Mesenchymal stem cell (in vitro differentiated cells and primary cell): ENCODE measurements at regions not wholly inside any gene's neighbourhood (a gene's known extent, or its start where the extent isn't known, plus 50 kb on each side); places are given as distances from the start of the nearest gene placed in this dataset.

Source experiments
- DNase-seq: peaks from one replicate; pipeline ENCODE4 v3.0.0-alpha.2; 2013
- H2AFZ ChIP-seq: one replicate; pipeline ENCODE4 v1.6.1; 2013; ENCODE audit warnings: low read depth, mild to moderate bottlenecking, control low read depth, inconsistent platforms, low read length, moderate library complexity
- H2AK5ac ChIP-seq: 2 replicates; pipeline ENCODE4 v1.6.1; 2013; ENCODE audit warnings: low read length, moderate library complexity, mild to moderate bottlenecking, inconsistent platforms; ENCODE audit not compliant: severe bottlenecking
- H2BK120ac ChIP-seq: one replicate; pipeline ENCODE4 v1.6.1; 2013; ENCODE audit warnings: low read depth, mild to moderate bottlenecking, inconsistent platforms, low read length, moderate library complexity
- H2BK12ac ChIP-seq, 2 experiments: one replicate each; pipeline ENCODE4 v1.6.1; 2013; ENCODE audit warnings: inconsistent platforms in 2 of 2, low read length in 2 of 2, mild to moderate bottlenecking in 2 of 2, moderate library complexity in 2 of 2, control low read depth in 1 of 2
- H2BK15ac ChIP-seq: one replicate; pipeline ENCODE4 v1.6.1; 2013; ENCODE audit warnings: mild to moderate bottlenecking, low read depth, inconsistent platforms; ENCODE audit not compliant: poor library complexity, severe bottlenecking
- H2BK5ac ChIP-seq: 2 replicates; pipeline ENCODE4 v1.6.1; 2013; ENCODE audit warnings: low read depth, mild to moderate bottlenecking, low read length, control low read depth, inconsistent platforms; ENCODE audit not compliant: poor library complexity, severe bottlenecking
- H3K14ac ChIP-seq, 2 experiments: one replicate each; pipeline ENCODE4 v1.6.1; 2013; ENCODE audit warnings: inconsistent platforms in 2 of 2, low read length in 2 of 2, control low read depth in 1 of 2, mild to moderate bottlenecking in 1 of 2, moderate library complexity in 1 of 2
- H3K18ac ChIP-seq, 2 experiments: one replicate each; pipeline ENCODE4 v1.6.1; 2013; ENCODE audit warnings: inconsistent platforms in 2 of 2, low read length in 2 of 2, control low read depth in 1 of 2, low read depth in 1 of 2, mild to moderate bottlenecking in 1 of 2
- H3K23ac ChIP-seq, 2 experiments: one replicate each; pipeline ENCODE4 v1.6.1; 2013; ENCODE audit warnings: inconsistent platforms in 2 of 2, low read length in 2 of 2, mild to moderate bottlenecking in 2 of 2, moderate library complexity in 2 of 2, control low read depth in 1 of 2
- H3K27ac ChIP-seq: 2 replicates; pipeline ENCODE4 v1.5.1; 2013; ENCODE audit warnings: mild to moderate bottlenecking, moderate library complexity, low read length, control low read depth, inconsistent platforms; ENCODE audit not compliant: poor library complexity, severe bottlenecking
- H3K27me3 ChIP-seq, 2 experiments: 2 replicates each; pipeline versions ENCODE4 v1.6.1 to v1.7.0; 2013; ENCODE audit warnings: low read length in 2 of 2, mild to moderate bottlenecking in 2 of 2, moderate library complexity in 2 of 2, control low read depth in 1 of 2, inconsistent platforms in 1 of 2; ENCODE audit not compliant: control insufficient read depth in 1 of 2, insufficient read depth in 1 of 2
- H3K36me3 ChIP-seq, 2 experiments: 2 replicates each; pipeline versions ENCODE4 v1.6.1 to v1.7.0; 2013; ENCODE audit warnings: low read length in 2 of 2, control low read depth in 1 of 2, inconsistent platforms in 1 of 2, low read depth in 1 of 2, mild to moderate bottlenecking in 1 of 2; ENCODE audit not compliant: insufficient read depth in 2 of 2, control insufficient read depth in 1 of 2
- H3K4ac ChIP-seq, 2 experiments: one replicate each; pipeline ENCODE4 v1.6.1; 2013; ENCODE audit warnings: inconsistent platforms in 2 of 2, low read length in 2 of 2, mild to moderate bottlenecking in 2 of 2, moderate library complexity in 2 of 2, control low read depth in 1 of 2, low read depth in 1 of 2
- H3K4me1 ChIP-seq: 2 replicates; pipeline ENCODE4 v1.6.1; 2013; ENCODE audit warnings: low read depth, low read length, control low read depth; ENCODE audit not compliant: control insufficient read depth, insufficient read depth
- H3K4me2 ChIP-seq: 2 replicates; pipeline ENCODE4 v1.6.1; 2013; ENCODE audit warnings: low read length, mild to moderate bottlenecking, inconsistent platforms; ENCODE audit not compliant: poor library complexity, severe bottlenecking
- H3K4me3 ChIP-seq, 2 experiments: 2 replicates each; pipeline versions ENCODE4 v1.5.1 to v1.7.0; 2013; ENCODE audit warnings: low read length in 2 of 2, mild to moderate bottlenecking in 2 of 2, control low read depth in 1 of 2, low read depth in 1 of 2; ENCODE audit not compliant: insufficient read depth in 1 of 2
- H3K79me1 ChIP-seq: replicated peaks from 2 replicates; pipeline ENCODE4 v1.6.1; 2013; ENCODE audit warnings: mild to moderate bottlenecking, control low read depth, low read length, inconsistent platforms; ENCODE audit not compliant: poor library complexity, severe bottlenecking
- H3K9ac ChIP-seq: 2 replicates; pipeline ENCODE4 v1.7.0; 2013; ENCODE audit warnings: mild to moderate bottlenecking, low read length, moderate library complexity
- H3K9me3 ChIP-seq: 2 replicates; pipeline ENCODE4 v1.7.0; 2013; ENCODE audit warnings: mild to moderate bottlenecking, low read length; ENCODE audit not compliant: control insufficient read depth
- H4K8ac ChIP-seq: one replicate; pipeline ENCODE4 v1.6.1; 2013; ENCODE audit warnings: inconsistent platforms, mild to moderate bottlenecking, low read length, moderate library complexity
- H4K91ac ChIP-seq: one replicate; pipeline ENCODE4 v1.6.1; 2013; ENCODE audit warnings: mild to moderate bottlenecking, low read length, inconsistent platforms
- WGBS: methylation state at CpG from one replicate; pipeline ENCODE4 v1.1.7; 2013; ENCODE audit warnings: mixed read lengths; 5-methylcytosine and 5-hydroxymethylcytosine counted together

DNA sequence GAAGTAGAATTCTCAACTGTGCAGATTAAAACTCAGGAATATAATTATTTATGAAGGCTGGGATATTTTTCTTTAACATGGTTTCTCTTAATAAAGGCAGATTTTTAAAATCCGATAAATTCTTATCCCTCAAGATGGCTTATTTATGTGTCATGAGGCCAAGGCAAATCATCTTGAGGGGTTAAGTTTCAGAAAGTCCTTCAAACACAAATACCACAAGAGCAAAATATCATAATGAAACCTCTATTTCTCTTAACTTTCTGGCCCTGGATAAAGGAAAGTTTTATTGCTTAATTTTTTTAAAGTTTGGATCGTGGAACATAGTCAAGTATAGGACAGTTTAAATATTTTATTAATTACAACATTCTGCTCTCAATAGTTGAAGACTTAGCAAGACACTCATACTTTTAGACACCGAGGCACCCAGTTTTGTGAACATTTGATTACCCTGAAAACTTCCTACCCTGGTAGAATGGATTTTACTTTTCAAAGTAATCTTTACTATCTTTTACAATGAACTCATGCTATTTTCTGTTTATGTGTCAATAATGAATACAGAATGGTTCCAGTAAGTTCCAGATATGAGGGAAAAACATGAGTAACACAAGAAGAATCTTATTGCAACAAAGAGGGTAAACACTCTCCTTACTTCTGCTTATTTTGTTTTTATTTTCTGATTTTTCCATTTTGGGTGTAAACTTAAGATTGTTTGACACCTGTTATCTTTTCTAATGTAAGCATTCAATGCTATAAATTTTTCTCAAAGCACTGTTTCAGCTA lies 200.7 kb upstream of the IL15 start:
- Histone ChIP-seq H3K4me2 (no peak overlapping the region), H4K91ac (no peak overlapping the region), H2BK15ac (no peak overlapping the region), H3K23ac (no peak overlapping the region), H3K9me3 (no peaks in the 10 kb centered on the region), H4K8ac (no peak overlapping the region), H2BK12ac (no peak overlapping the region), H3K36me3 (no peaks in the 10 kb centered on the region), H3K18ac (no peak overlapping the region), H2BK120ac (no peak overlapping the region), H2BK5ac (no peak overlapping the region), H3K4ac (no peak overlapping the region), H2AK5ac (no peak overlapping the region), H3K4me3 (no peak overlapping the region), H3K9ac (no peak overlapping the region), H3K27ac (no peak overlapping the region), H3K27me3 (no peaks in the 10 kb centered on the region), H3K14ac (no peak overlapping the region), H2AFZ (no peak overlapping the region), H3K4me1 (no peaks in the 10 kb centered on the region), H3K79me1 (no peaks in the 10 kb centered on the region)
- no CpG with 5 or more reads among the region's 3 CpGs for WGBS
- peak; percentile 29 for DNase-seq

DNA sequence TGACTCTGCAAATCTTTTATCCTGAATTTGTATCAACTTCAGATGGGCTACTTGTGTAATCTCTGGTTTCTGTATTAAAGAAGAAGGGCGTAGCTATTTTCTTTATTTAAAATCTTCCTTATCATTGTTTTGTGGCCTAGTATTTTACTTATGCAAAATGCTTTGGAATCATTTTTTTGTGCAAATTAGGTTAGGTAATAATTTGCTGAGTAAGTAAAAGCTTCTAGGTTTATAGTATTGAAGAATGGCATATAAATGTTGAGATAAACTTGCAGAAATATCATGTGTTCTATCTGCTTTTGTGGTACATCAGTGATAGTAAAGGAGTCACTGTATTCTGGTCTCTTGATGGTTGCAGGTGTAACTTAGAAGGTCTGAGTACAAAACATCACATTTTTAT lies 197.2 kb upstream of the IL15 start:
- Histone ChIP-seq H3K27ac (no peak overlapping the region), H2AFZ (no peak overlapping the region), H2BK15ac (no peak overlapping the region), H2BK5ac (no peak overlapping the region), H3K18ac (no peak overlapping the region), H4K91ac (no peak overlapping the region), H3K23ac (no peak overlapping the region), H3K36me3 (no peaks in the 10 kb centered on the region), H3K4me3 (no peak overlapping the region), H3K27me3 (no peaks in the 10 kb centered on the region), H3K4me1 (no peaks in the 10 kb centered on the region), H3K79me1 (no peaks in the 10 kb centered on the region), H3K9ac (no peak overlapping the region), H4K8ac (no peak overlapping the region), H3K14ac (no peak overlapping the region), H2BK120ac (no peak overlapping the region), H3K9me3 (no peaks in the 10 kb centered on the region), H2AK5ac (no peak overlapping the region), H3K4ac (no peak overlapping the region), H2BK12ac (no peak overlapping the region), H3K4me2 (no peak overlapping the region)
- DNase-seq, result no peak
- WGBS, result no CpG with 5 or more reads among the region's 1 CpG

DNA sequence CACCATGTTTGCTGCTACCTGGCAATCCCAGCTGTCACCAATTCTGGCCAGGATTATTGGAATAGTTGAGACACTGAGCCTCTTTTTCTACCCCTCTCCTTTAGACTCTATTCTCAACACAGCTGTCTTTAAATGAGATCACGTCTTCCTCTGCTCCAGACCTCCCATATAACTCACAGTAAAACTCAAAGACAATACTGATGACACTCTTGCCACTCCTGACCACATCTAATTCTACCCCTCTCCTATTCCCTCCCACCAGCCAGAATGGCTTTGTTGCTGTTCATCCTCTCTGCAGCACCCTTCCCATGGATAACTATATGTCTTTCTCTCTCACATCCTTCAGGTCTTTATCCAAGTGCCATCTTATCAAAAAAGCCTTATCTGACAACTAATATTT lies 188.6 kb upstream of the IL15 start:
- Histone ChIP-seq H4K8ac (no peak overlapping the region), H3K27me3 (no peaks in the 10 kb centered on the region), H3K9ac (no peak overlapping the region), H3K23ac (no peak overlapping the region), H2BK120ac (no peak overlapping the region), H2AFZ (no peak overlapping the region), H3K4me2 (no peak overlapping the region), H3K14ac (no peak overlapping the region), H2BK15ac (no peak overlapping the region), H3K18ac (no peak overlapping the region), H3K79me1 (no peaks in the 10 kb centered on the region), H4K91ac (no peak overlapping the region), H3K4ac (no peak overlapping the region), H3K9me3 (no peaks in the 10 kb centered on the region), H3K27ac (no peak overlapping the region), H3K4me3 (no peak overlapping the region), H2BK12ac (no peak overlapping the region), H3K36me3 (no peaks in the 10 kb centered on the region), H2BK5ac (no peak overlapping the region), H3K4me1 (no peaks in the 10 kb centered on the region), H2AK5ac (no peak overlapping the region)
- 50% methylated on average over 1 of the region's 1 CpG for WGBS
- no peak for DNase-seq

DNA sequence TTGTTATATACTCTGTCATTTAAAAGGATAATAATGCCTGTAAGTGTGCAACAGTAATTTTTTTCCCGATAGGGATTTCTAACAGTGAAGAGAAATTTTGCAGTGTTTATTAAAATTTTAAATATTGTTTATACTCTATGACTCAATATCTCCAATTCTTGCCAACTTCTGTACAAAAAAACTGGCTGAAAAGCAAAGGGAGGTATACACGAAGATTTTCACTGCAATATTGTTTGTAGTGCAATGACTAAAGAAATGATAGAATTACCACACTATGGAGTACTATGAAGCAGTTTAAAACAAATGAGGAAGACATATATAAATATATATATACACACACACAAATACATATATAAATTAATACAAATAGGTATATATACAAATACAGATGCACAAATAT lies 187.9 kb upstream of the IL15 start:
- H2BK12ac ChIP-seq, result no peak overlapping the region
- H3K9me3 ChIP-seq, result no peaks in the 10 kb centered on the region
- H3K36me3 ChIP-seq, result no peaks in the 10 kb centered on the region
- no peaks in the 10 kb centered on the region for H3K27me3 ChIP-seq
- no peak overlapping the region for H4K91ac ChIP-seq
- no peak overlapping the region for H2BK5ac ChIP-seq
- no peak for DNase-seq
- H3K14ac ChIP-seq, result no peak overlapping the region
- no peak overlapping the region for H4K8ac ChIP-seq
- no peak overlapping the region for H2AK5ac ChIP-seq
- no peak overlapping the region for H3K18ac ChIP-seq
- H3K79me1 ChIP-seq, result no peaks in the 10 kb centered on the region
- H3K9ac ChIP-seq, result no peak overlapping the region
- no peak overlapping the region for H2BK15ac ChIP-seq
- H2BK120ac ChIP-seq, result no peak overlapping the region
- no peaks in the 10 kb centered on the region for H3K4me1 ChIP-seq
- H3K4me3 ChIP-seq, result no peak overlapping the region
- H3K4ac ChIP-seq, result no peak overlapping the region
- no peak overlapping the region for H3K23ac ChIP-seq
- no peak overlapping the region for H3K27ac ChIP-seq
- no CpG with 5 or more reads among the region's 2 CpGs for WGBS
- no peak overlapping the region for H3K4me2 ChIP-seq
- no peak overlapping the region for H2AFZ ChIP-seq
